ENCODE measurements at regions not wholly inside any gene's neighbourhood (a gene's known extent, or its start where the extent isn't known, plus 50 kb on each side); places are given as distances from the start of the nearest gene placed in this dataset.

DNA sequence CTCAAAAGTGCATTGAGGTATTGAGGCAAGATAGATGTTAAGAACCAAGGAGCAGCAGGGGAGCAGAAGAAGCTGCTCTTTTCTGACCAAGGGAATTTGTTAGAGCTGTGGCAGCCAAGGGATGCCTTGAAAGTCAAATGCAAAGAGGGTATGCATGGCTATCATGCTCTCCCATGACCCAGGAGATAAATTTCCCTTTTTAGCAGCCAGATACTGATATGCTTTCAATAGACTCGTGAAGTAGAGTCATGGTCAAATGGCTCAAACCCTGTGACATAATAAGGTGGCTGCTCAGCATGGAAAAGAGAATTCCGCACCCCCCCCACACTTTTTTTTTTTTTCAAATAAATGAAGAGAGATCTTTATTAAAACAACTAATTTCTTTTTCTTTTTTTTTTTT is 180.9 kb upstream of the ACTBL2 start:
- H3K27me3 ChIP-seq = no peaks in the 10 kb centered on the region
- intact Hi-C loops (cut with DNase I; ENCODE audit: low total_unique reads) = no loop called here

DNA sequence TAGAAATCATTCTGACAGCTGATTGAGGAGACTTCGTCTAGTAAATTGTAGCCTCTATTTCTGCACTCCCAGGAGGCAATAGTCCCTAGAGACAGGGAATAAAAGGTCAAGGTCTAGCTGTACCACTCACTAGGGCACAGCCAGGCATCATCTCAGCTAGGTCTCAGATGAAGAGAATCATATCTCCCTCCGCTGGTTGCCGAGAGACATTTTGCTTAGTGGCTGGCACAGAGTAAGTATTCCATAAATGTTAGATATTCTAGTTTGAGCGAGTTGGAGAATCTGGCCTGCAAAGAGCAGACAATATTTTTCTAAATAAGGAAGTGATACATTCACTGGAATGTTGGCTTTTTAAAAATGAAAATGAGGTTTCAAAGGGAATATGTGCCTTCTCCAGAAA is 180.4 kb upstream of the ACTBL2 start:
- H3K27ac ChIP-seq = no peak overlapping the region
- intact Hi-C loops (cut with DNase I; ENCODE audit: low total_unique reads) = no loop called here
- peak in 1 of 2 donors; percentile 16 for DNase-seq
- TF ChIP-seq CTCF (IDR thresholded peaks at IDR 0.05) = no peak
- no peak for TF ChIP-seq EP300 (IDR thresholded peaks at IDR 0.05)
- no peak for TF ChIP-seq POLR2A (IDR thresholded peaks at IDR 0.05)
- no peak for TF ChIP-seq POLR2AphosphoS5 (IDR thresholded peaks at IDR 0.05)
- no peaks in the 10 kb centered on the region for H3K27me3 ChIP-seq
- no peaks in the 10 kb centered on the region for H3K9me3 ChIP-seq
- H3K36me3 ChIP-seq = no peaks in the 10 kb centered on the region
- 72 to 91% (median 78%) methylated on average over 4 of the region's 4 CpGs for WGBS, 5 donors
- no peak overlapping the region for H3K4me3 ChIP-seq
- H3K4me1 ChIP-seq = no peaks in the 10 kb centered on the region

More for the DNA sequence above, 180.9 kb upstream of the ACTBL2 start:
- no peak for DNase-seq
- no peaks in the 10 kb centered on the region for H3K36me3 ChIP-seq
- 76 to 83% (median 81%) methylated on average over 2 of the region's 2 CpGs for WGBS, 5 donors
- TF ChIP-seq CTCF (IDR thresholded peaks at IDR 0.05) (no peak), EP300 (IDR thresholded peaks at IDR 0.05) (no peak)
- no peaks in the 10 kb centered on the region for H3K9me3 ChIP-seq
- no peaks in the 10 kb centered on the region for H3K4me1 ChIP-seq
- no peak overlapping the region for H3K27ac ChIP-seq
- H3K4me3 ChIP-seq = no peak overlapping the region

GRCh38 chr5:57659886-57660285 is 177.3 kb upstream of the ACTBL2 start:
- no peaks in the 10 kb centered on the region for H3K36me3 ChIP-seq
- no peak overlapping the region for H3K4me3 ChIP-seq
- H3K9me3 ChIP-seq = no peaks in the 10 kb centered on the region
- intact Hi-C loops (cut with DNase I; ENCODE audit: low total_unique reads) = no loop called here
- H3K27ac ChIP-seq = no peak overlapping the region
- no peaks in the 10 kb centered on the region for H3K27me3 ChIP-seq
- no peaks in the 10 kb centered on the region for H3K4me1 ChIP-seq
- 77 to 89% (median 81%) methylated on average over 2 of the region's 2 CpGs for WGBS, 5 donors
- no peak for DNase-seq
- TF ChIP-seq POLR2A (IDR thresholded peaks at IDR 0.05) (no peak), POLR2AphosphoS5 (IDR thresholded peaks at IDR 0.05) (no peak), CTCF (IDR thresholded peaks at IDR 0.05) (no peak), EP300 (IDR thresholded peaks at IDR 0.05) (no peak)

- TF ChIP-seq POLR2AphosphoS5 (IDR thresholded peaks at IDR 0.05) (no peak), POLR2A (IDR thresholded peaks at IDR 0.05) (no peak), EP300 (IDR thresholded peaks at IDR 0.05) (no peak), CTCF (IDR thresholded peaks at IDR 0.05) (no peak)
- no peak overlapping the region for H3K4me3 ChIP-seq
- no peaks in the 10 kb centered on the region for H3K36me3 ChIP-seq
- DNase-seq = no peak
- no peaks in the 10 kb centered on the region for H3K9me3 ChIP-seq
- no peaks in the 10 kb centered on the region for H3K27me3 ChIP-seq
- no peak overlapping the region for H3K27ac ChIP-seq
- WGBS, 5 donors = 84 to 88% (median 85%) methylated on average over 1 of the region's 1 CpG
- no peaks in the 10 kb centered on the region for H3K4me1 ChIP-seq
- intact Hi-C loops (cut with DNase I; ENCODE audit: low total_unique reads) = no loop called here
Measured at GRCh38 chr5:57658018-57658417, 175.4 kb upstream of the ACTBL2 start.

Data from stomach (tissue), 8 donors.